Uterus (tissue), 3 donors: ENCODE measurements at regions not wholly inside any gene's neighbourhood (a gene's known extent, or its start where the extent isn't known, plus 50 kb on each side); places are given as distances from the start of the nearest gene placed in this dataset.

Source experiments
- DNase-seq, 2 donors: peaks; one replicate each; pipeline ENCODE4 v3.0.0-alpha.2; 2019 to 2020
- H3K27ac ChIP-seq, 2 donors: fragments of 200-600 bp; sonication (generic); 1 replicate in 1 of 2; 2 replicates in 1 of 2; pipeline ENCODE4 v1.5.1; 2016 to 2018
- H3K27me3 ChIP-seq, 2 donors: fragments of 200-600 bp; sonication (generic); one replicate each; pipeline ENCODE4 v1.5.1; 2018 to 2019; ENCODE audit warnings: control low read depth in 1 of 2
- H3K36me3 ChIP-seq, 2 donors: fragments of 200-600 bp; sonication (generic); one replicate each; pipeline ENCODE4 v1.5.1; 2019; ENCODE audit warnings: control low read depth in 1 of 2
- H3K4me1 ChIP-seq, 2 donors: fragments of 200-600 bp; sonication (generic); one replicate each; pipeline ENCODE4 v1.5.1; 2018 to 2019; ENCODE audit warnings: control low read depth in 1 of 2
- H3K4me3 ChIP-seq, 2 donors: fragments of 200-600 bp; sonication (generic); 1 replicate in 1 of 2; 2 replicates in 1 of 2; pipeline ENCODE4 v1.5.1; 2018 to 2019; ENCODE audit warnings: mild to moderate bottlenecking in 1 of 2
- H3K9me3 ChIP-seq, 2 donors: fragments of 200-600 bp; sonication (generic); one replicate each; pipeline ENCODE4 v1.5.1; 2019; ENCODE audit warnings: control low read depth in 1 of 2
- CTCF ChIP-seq, 4 experiments: fragments of 200-600 bp in 2 of 4; fragments of 450-650 bp in 2 of 4; sonication (generic) in 2 of 4; IDR thresholded peaks; one replicate each; pipeline ENCODE4 v1.5.1; 2016 to 2019; ENCODE audit warnings: antibody characterized with exemption in 4 of 4, mild to moderate bottlenecking in 2 of 4, moderate library complexity in 1 of 4
- POLR2A ChIP-seq, 2 donors: fragments of 450-650 bp; IDR thresholded peaks; one replicate each; pipeline ENCODE4 v1.6.1; 2016; ENCODE audit warnings: antibody characterized with exemption in 2 of 2, mild to moderate bottlenecking in 1 of 2, moderate library complexity in 1 of 2
- intact Hi-C: fragments of 100-400 bp; cut with DNase I; formaldehyde crosslinking; loops from one replicate; pipeline ENCODE4 v1.15.1; 2023; ENCODE audit warnings: low total_unique reads
- donor health status: DM: yes; HTN: yes; CAD: no.

GRCh38 chr3:159650726-159651125, 337.9 kb upstream of the IL12A start:
- Histone ChIP-seq H3K4me3 (no peak overlapping the region), H3K4me1 (no peaks in the 10 kb centered on the region), H3K36me3 (no peaks in the 10 kb centered on the region), H3K27ac (no peak overlapping the region), H3K9me3 (no peaks in the 10 kb centered on the region), H3K27me3 (no peaks in the 10 kb centered on the region)
- intact Hi-C loops = no loop called here
- DNase-seq = no peak
- TF ChIP-seq CTCF (IDR thresholded peaks at IDR 0.05) (no peak), POLR2A (IDR thresholded peaks at IDR 0.05) (no peak)

- DNase-seq = no peak
- Histone ChIP-seq H3K9me3 (no peaks in the 10 kb centered on the region), H3K4me3 (no peak overlapping the region), H3K27ac (no peak overlapping the region), H3K36me3 (no peaks in the 10 kb centered on the region), H3K27me3 (no peaks in the 10 kb centered on the region), H3K4me1 (no peaks in the 10 kb centered on the region)
- TF ChIP-seq POLR2A (IDR thresholded peaks at IDR 0.05) = no peak
- TF ChIP-seq CTCF (IDR thresholded peaks at IDR 0.05) = no peak
- intact Hi-C loops = no loop called here
Measured at GRCh38 chr3:159652452-159652851, 336.2 kb upstream of the IL12A start.

- DNase-seq = no peak
Measured at GRCh38 chr3:159654183-159655134, 334.2 kb upstream of the IL12A start.

GRCh38 chr3:159655202-159655601, 333.4 kb upstream of the IL12A start:
- TF ChIP-seq CTCF (IDR thresholded peaks at IDR 0.05) (no peak), POLR2A (IDR thresholded peaks at IDR 0.05) (no peak)
- H3K36me3 ChIP-seq = no peaks in the 10 kb centered on the region
- H3K27me3 ChIP-seq = no peaks in the 10 kb centered on the region
- no peaks in the 10 kb centered on the region for H3K9me3 ChIP-seq
- H3K4me3 ChIP-seq = no peak overlapping the region
- intact Hi-C loops = no loop called here
- H3K27ac ChIP-seq = no peak overlapping the region
- H3K4me1 ChIP-seq = no peaks in the 10 kb centered on the region
- no peak for DNase-seq

More at GRCh38 chr3:159654183-159655134, 334.2 kb upstream of the IL12A start:
- no peak overlapping the region for H3K27ac ChIP-seq
- no peak overlapping the region for H3K4me3 ChIP-seq
- no peaks in the 10 kb centered on the region for H3K4me1 ChIP-seq
- H3K9me3 ChIP-seq = no peaks in the 10 kb centered on the region
- TF ChIP-seq CTCF (IDR thresholded peaks at IDR 0.05) (no peak), POLR2A (IDR thresholded peaks at IDR 0.05) (no peak)
- H3K36me3 ChIP-seq = no peaks in the 10 kb centered on the region
- intact Hi-C loops = no loop called here
- H3K27me3 ChIP-seq = no peaks in the 10 kb centered on the region

- Histone ChIP-seq H3K27me3 (no peaks in the 10 kb centered on the region), H3K4me3 (no peak overlapping the region), H3K9me3 (no peaks in the 10 kb centered on the region), H3K36me3 (no peaks in the 10 kb centered on the region), H3K4me1 (no peaks in the 10 kb centered on the region), H3K27ac (no peak overlapping the region)
- DNase-seq = no peak
- intact Hi-C loops = no loop called here
- TF ChIP-seq CTCF (IDR thresholded peaks at IDR 0.05) (no peak), POLR2A (IDR thresholded peaks at IDR 0.05) (no peak)
Measured at GRCh38 chr3:159657176-159657575, 331.5 kb upstream of the IL12A start.
